Ecto neural progenitor cell (in vitro differentiated cells): ENCODE measurements at regions not wholly inside any gene's neighbourhood (a gene's known extent, or its start where the extent isn't known, plus 50 kb on each side); places are given as distances from the start of the nearest gene placed in this dataset.

Experiments used
- DNase-seq: peaks from one replicate; pipeline ENCODE4 v3.0.0-alpha.2; 2018; ENCODE audit warnings: low spot score

GRCh38 chr4:128386761-128387599, 99.4 kb upstream of the PGRMC2 start:
- DNase-seq: no peak

- DNase-seq: no peak
These were observed 98.2 kb upstream of the PGRMC2 start for GRCh38 chr4:128385683-128386304.

- no peak for DNase-seq
These were observed 97.4 kb upstream of the PGRMC2 start for GRCh38 chr4:128384765-128385598.

GRCh38 chr4:128384091-128384520, 96.5 kb upstream of the PGRMC2 start:
- DNase-seq: no peak

- DNase-seq: no peak
These were observed 94.3 kb upstream of the PGRMC2 start for GRCh38 chr4:128381748-128382559.

- no peak for DNase-seq
These were observed 92.7 kb upstream of the PGRMC2 start for GRCh38 chr4:128380306-128380705.

GRCh38 chr4:128379860-128380259, 92.2 kb upstream of the PGRMC2 start:
- DNase-seq: no peak

GRCh38 chr4:128378668-128379067, 91.1 kb upstream of the PGRMC2 start:
- no peak for DNase-seq

- no peak for DNase-seq
These were observed 89.3 kb upstream of the PGRMC2 start for GRCh38 chr4:128376958-128377357.

- DNase-seq: no peak
These were observed 88.7 kb upstream of the PGRMC2 start for GRCh38 chr4:128376303-128376702.

- no peak for DNase-seq
These were observed 86.0 kb upstream of the PGRMC2 start for GRCh38 chr4:128373628-128374027.

GRCh38 chr4:128371876-128372275, 84.3 kb upstream of the PGRMC2 start:
- no peak for DNase-seq

GRCh38 chr4:128371001-128371777, 83.6 kb upstream of the PGRMC2 start:
- DNase-seq: no peak

GRCh38 chr4:128366212-128366611, 78.6 kb upstream of the PGRMC2 start:
- no peak for DNase-seq

GRCh38 chr4:128364565-128364964, 77.0 kb upstream of the PGRMC2 start:
- no peak for DNase-seq

GRCh38 chr4:128363966-128364365, 76.4 kb upstream of the PGRMC2 start:
- DNase-seq: no peak

GRCh38 chr4:128362760-128363159, 75.1 kb upstream of the PGRMC2 start:
- no peak for DNase-seq

- DNase-seq: no peak
These were observed 71.8 kb upstream of the PGRMC2 start for GRCh38 chr4:128359422-128359821.

- no peak for DNase-seq
These were observed 71.3 kb upstream of the PGRMC2 start for GRCh38 chr4:128358913-128359279.

- no peak for DNase-seq
These were observed 70.8 kb upstream of the PGRMC2 start for GRCh38 chr4:128358231-128358912.

GRCh38 chr4:128357286-128357685, 69.7 kb upstream of the PGRMC2 start:
- no peak for DNase-seq
